HFFc6 (cell line): ENCODE measurements at regions not wholly inside any gene's neighbourhood (a gene's known extent, or its start where the extent isn't known, plus 50 kb on each side); places are given as distances from the start of the nearest gene placed in this dataset.

ENCODE experiments used
- DNase-seq: peaks from one replicate; pipeline ENCODE4 v3.0.0-alpha.2; 2018
- H3K27ac Mint-ChIP-seq: 2 replicates; pipeline ENCODE4 v1.8.0; 2020; ENCODE audit warnings: mild to moderate bottlenecking, mixed read lengths
- H3K27me3 Mint-ChIP-seq: 2 replicates; pipeline ENCODE4 v1.8.0; 2021; ENCODE audit warnings: mild to moderate bottlenecking, moderate library complexity, mixed read lengths; ENCODE audit not compliant: insufficient read depth
- H3K36me3 Mint-ChIP-seq: 2 replicates; pipeline ENCODE4 v1.8.0; 2021; ENCODE audit warnings: low read depth, mixed read lengths
- H3K4me1 Mint-ChIP-seq: 2 replicates; pipeline ENCODE4 v1.8.0; 2020; ENCODE audit warnings: low read depth, mixed read lengths
- H3K4me3 Mint-ChIP-seq: 2 replicates; pipeline ENCODE4 v1.8.0; 2020; ENCODE audit warnings: mild to moderate bottlenecking, moderate library complexity, mixed read lengths
- H3K9me3 Mint-ChIP-seq: 2 replicates; pipeline ENCODE4 v1.8.0; 2020; ENCODE audit warnings: mild to moderate bottlenecking, mixed read lengths
- TF ChIP-seq, protein P1 (sequence below): fragments of 200-600 bp; sonication (generic); IDR thresholded peaks from 2 replicates; pipeline ENCODE4 v1.5.0; 2021; ENCODE audit warnings: antibody characterized with exemption, mild to moderate bottlenecking

DNA sequence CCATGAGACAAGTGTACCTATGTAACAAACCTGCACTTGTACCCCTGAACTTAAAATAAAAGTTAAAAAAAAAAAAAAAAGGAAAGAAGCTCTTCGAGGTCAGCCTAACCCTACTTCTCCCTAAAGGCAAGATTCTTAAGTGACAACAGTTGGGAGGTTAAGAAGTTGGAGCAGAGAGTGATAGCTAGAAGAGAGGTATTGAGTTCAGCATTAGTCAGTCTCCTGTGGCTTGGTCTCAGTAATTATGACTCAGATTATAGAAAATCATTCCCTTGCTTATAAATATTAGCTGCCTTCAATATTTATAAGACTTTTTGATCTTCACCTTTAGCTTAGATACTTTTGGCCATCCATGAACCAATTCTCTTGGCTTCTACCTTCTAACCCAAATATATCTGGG lies 926.8 kb upstream of the SLC39A10 start:
- Mint-ChIP-seq H3K36me3 (no peaks in the 10 kb centered on the region; the same call in 1 of the 2 replicates), H3K4me1 (no peaks in the 10 kb centered on the region), H3K9me3 (peaks cover 39% of the 10 kb centered on the region), H3K4me3 (no peak overlapping the region), H3K27ac (no peak overlapping the region), H3K27me3 (no peaks in the 10 kb centered on the region)
- no peak for DNase-seq
- TF ChIP-seq, protein P1, sequence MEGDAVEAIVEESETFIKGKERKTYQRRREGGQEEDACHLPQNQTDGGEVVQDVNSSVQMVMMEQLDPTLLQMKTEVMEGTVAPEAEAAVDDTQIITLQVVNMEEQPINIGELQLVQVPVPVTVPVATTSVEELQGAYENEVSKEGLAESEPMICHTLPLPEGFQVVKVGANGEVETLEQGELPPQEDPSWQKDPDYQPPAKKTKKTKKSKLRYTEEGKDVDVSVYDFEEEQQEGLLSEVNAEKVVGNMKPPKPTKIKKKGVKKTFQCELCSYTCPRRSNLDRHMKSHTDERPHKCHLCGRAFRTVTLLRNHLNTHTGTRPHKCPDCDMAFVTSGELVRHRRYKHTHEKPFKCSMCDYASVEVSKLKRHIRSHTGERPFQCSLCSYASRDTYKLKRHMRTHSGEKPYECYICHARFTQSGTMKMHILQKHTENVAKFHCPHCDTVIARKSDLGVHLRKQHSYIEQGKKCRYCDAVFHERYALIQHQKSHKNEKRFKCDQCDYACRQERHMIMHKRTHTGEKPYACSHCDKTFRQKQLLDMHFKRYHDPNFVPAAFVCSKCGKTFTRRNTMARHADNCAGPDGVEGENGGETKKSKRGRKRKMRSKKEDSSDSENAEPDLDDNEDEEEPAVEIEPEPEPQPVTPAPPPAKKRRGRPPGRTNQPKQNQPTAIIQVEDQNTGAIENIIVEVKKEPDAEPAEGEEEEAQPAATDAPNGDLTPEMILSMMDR, result no peak

DNA sequence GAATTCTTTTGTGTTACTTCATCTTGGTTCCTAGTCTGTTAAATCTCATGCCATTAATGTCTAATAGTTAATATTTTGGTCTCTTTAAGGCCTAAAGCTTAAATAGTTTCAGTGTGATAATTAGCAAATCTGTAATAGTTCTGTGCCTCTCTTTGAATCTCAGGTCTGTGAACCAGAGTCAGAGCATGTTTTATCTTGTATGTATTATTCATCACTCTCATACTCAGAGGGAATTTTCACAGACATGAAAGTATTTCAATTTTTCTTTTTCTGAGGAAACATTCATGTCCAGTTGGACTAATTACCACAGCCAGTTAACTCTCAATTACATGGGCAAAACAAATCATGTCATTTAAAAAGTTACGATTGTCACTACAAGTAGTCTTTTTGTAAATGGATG lies 931.9 kb upstream of the SLC39A10 start:
- H3K4me3 Mint-ChIP-seq, result no peak overlapping the region
- no peaks in the 10 kb centered on the region for H3K27me3 Mint-ChIP-seq
- H3K4me1 Mint-ChIP-seq, result no peaks in the 10 kb centered on the region
- TF ChIP-seq, protein P1, result no peak
- H3K36me3 Mint-ChIP-seq, result no peaks in the 10 kb centered on the region
- no peak overlapping the region for H3K27ac Mint-ChIP-seq
- no peak for DNase-seq
- peaks cover 40% of the 10 kb centered on the region for H3K9me3 Mint-ChIP-seq

DNA sequence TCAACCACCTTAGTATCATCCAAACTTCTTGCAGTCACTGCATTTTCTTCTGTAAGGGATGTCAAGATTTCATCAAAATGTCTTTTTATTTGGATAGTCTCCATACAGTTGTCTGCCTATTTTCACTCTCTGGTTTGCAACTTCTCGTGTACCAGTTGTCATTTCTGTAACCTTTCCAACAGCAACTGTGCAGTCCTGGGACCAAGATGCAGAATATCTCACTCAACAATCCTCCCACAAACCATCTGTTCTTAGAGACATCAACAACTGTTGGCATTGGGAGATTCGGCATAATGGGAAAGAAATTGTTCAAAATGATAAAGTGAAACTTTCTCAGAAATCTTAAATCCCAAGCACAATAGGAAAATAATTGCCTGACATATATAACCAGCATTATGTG lies 933.6 kb upstream of the SLC39A10 start:
- H3K9me3 Mint-ChIP-seq, result peaks cover 32% of the 10 kb centered on the region
- no peak overlapping the region for H3K4me3 Mint-ChIP-seq
- H3K27me3 Mint-ChIP-seq, result no peaks in the 10 kb centered on the region
- no peaks in the 10 kb centered on the region for H3K36me3 Mint-ChIP-seq
- H3K27ac Mint-ChIP-seq, result no peak overlapping the region
- H3K4me1 Mint-ChIP-seq, result no peaks in the 10 kb centered on the region
- TF ChIP-seq, protein P1, result no peak
- DNase-seq, result no peak

DNA sequence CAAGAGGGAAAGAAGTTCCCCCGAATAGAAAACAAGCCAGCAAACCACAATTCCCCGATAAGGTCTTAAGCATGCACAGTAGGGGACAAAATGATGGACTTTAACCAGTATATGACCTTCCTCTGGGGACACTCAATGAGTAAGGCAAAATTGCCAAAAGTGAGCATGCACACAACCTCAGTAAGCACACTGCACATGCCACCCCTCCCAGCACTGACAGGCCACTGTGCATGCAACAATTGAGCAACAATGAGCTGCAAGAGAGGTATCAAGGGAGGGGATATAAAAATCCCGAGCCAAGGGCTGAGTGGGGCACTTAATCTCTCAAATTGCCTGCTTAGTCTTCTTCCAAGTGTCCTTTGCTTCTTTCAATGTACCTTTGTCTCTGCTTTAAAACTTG lies 935.8 kb upstream of the SLC39A10 start:
- H3K4me1 Mint-ChIP-seq, result no peaks in the 10 kb centered on the region
- H3K27ac Mint-ChIP-seq, result no peak overlapping the region
- no peak overlapping the region for H3K4me3 Mint-ChIP-seq
- no peaks in the 10 kb centered on the region for H3K36me3 Mint-ChIP-seq
- peaks cover 33% of the 10 kb centered on the region for H3K9me3 Mint-ChIP-seq
- no peaks in the 10 kb centered on the region for H3K27me3 Mint-ChIP-seq
- DNase-seq, result no peak
- TF ChIP-seq, protein P1, result no peak

GRCh38 chr2:194720462-194720861 lies 936.6 kb upstream of the SLC39A10 start:
- Mint-ChIP-seq H3K4me1 (no peaks in the 10 kb centered on the region), H3K9me3 (peaks cover 38% of the 10 kb centered on the region), H3K27ac (no peak overlapping the region), H3K27me3 (no peaks in the 10 kb centered on the region), H3K36me3 (no peaks in the 10 kb centered on the region), H3K4me3 (no peak overlapping the region)
- TF ChIP-seq, protein P1, result no peak
- no peak for DNase-seq

GRCh38 chr2:194718881-194719280 lies 938.1 kb upstream of the SLC39A10 start:
- H3K4me3 Mint-ChIP-seq, result no peak overlapping the region
- TF ChIP-seq, protein P1, result no peak
- no peaks in the 10 kb centered on the region for H3K27me3 Mint-ChIP-seq
- H3K4me1 Mint-ChIP-seq, result no peaks in the 10 kb centered on the region
- no peak overlapping the region for H3K27ac Mint-ChIP-seq
- H3K9me3 Mint-ChIP-seq, result peaks cover 40% of the 10 kb centered on the region
- no peaks in the 10 kb centered on the region for H3K36me3 Mint-ChIP-seq
- no peak for DNase-seq
